ENCODE measurements at regions not wholly inside any gene's neighbourhood (a gene's known extent, or its start where the extent isn't known, plus 50 kb on each side); places are given as distances from the start of the nearest gene placed in this dataset.

- Histone ChIP-seq H3K4me1 (no peaks in the 10 kb centered on the region), H3K9me3 (no peaks in the 10 kb centered on the region), H3K36me3 (no peaks in the 10 kb centered on the region), H3K4me3 (no peak overlapping the region), H3K27ac (no peak overlapping the region), H3K27me3 (no peaks in the 10 kb centered on the region)
- no peak for TF ChIP-seq POLR2AphosphoS5 (IDR thresholded peaks at IDR 0.05)
- no peak for TF ChIP-seq CTCF (IDR thresholded peaks at IDR 0.05)
- TF ChIP-seq EP300 (IDR thresholded peaks at IDR 0.05), result no peak
- TF ChIP-seq POLR2A (IDR thresholded peaks at IDR 0.05), result no peak
- no peak for DNase-seq
- WGBS, 2 donors, result 30 to 39% methylated on average over 2 of the region's 2 CpGs
- no peak for ATAC-seq (ENCODE audit: low FRiP score in 2 of 2)
Measured at GRCh38 chr2:183533021-183533420, 408.8 kb downstream of the NUP35 start.

GRCh38 chr2:183536290-183536689 lies 412.0 kb downstream of the NUP35 start:
- Histone ChIP-seq H3K9me3 (no peaks in the 10 kb centered on the region), H3K27ac (no peak overlapping the region), H3K27me3 (no peaks in the 10 kb centered on the region), H3K36me3 (no peaks in the 10 kb centered on the region), H3K4me1 (no peaks in the 10 kb centered on the region), H3K4me3 (no peak overlapping the region)
- 64 to 77% methylated on average over 3 of the region's 3 CpGs for WGBS, 2 donors
- ATAC-seq (ENCODE audit: low FRiP score in 2 of 2), result no peak
- DNase-seq, result no peak
- TF ChIP-seq CTCF (IDR thresholded peaks at IDR 0.05) (no peak), POLR2AphosphoS5 (IDR thresholded peaks at IDR 0.05) (no peak)

GRCh38 chr2:183536714-183537113 lies 412.5 kb downstream of the NUP35 start:
- H3K36me3 ChIP-seq, result no peaks in the 10 kb centered on the region
- DNase-seq (no peak), ATAC-seq (ENCODE audit: low FRiP score in 2 of 2) (no peak)
- no peaks in the 10 kb centered on the region for H3K9me3 ChIP-seq
- TF ChIP-seq POLR2AphosphoS5 (IDR thresholded peaks at IDR 0.05), result no peak
- H3K27ac ChIP-seq, result no peak overlapping the region
- WGBS, 2 donors, result 88 to 93% methylated on average over 3 of the region's 3 CpGs
- H3K4me3 ChIP-seq, result no peak overlapping the region
- no peaks in the 10 kb centered on the region for H3K4me1 ChIP-seq
- no peaks in the 10 kb centered on the region for H3K27me3 ChIP-seq

GRCh38 chr2:183541766-183542165 lies 417.5 kb downstream of the NUP35 start:
- 76 to 88% methylated on average over 6 of the region's 6 CpGs for WGBS, 2 donors
- TF ChIP-seq POLR2A (IDR thresholded peaks at IDR 0.05), result no peak
- TF ChIP-seq CTCF (IDR thresholded peaks at IDR 0.05), result no peak
- no peak for TF ChIP-seq EP300 (IDR thresholded peaks at IDR 0.05)
- no peak for TF ChIP-seq POLR2AphosphoS5 (IDR thresholded peaks at IDR 0.05)
- no peak for DNase-seq

GRCh38 chr2:183542606-183543005 lies 418.4 kb downstream of the NUP35 start:
- Histone ChIP-seq H3K36me3 (no peaks in the 10 kb centered on the region), H3K4me3 (no peak overlapping the region), H3K27me3 (no peaks in the 10 kb centered on the region), H3K4me1 (no peaks in the 10 kb centered on the region), H3K9me3 (peaks cover 0 to 7% (median 0%) of the 10 kb centered on the region in 4 donors), H3K27ac (no peak overlapping the region)
- ATAC-seq (ENCODE audit: low FRiP score in 2 of 2) (no peak), DNase-seq (no peak)
- WGBS, 2 donors, result 71 to 85% methylated on average over 3 of the region's 3 CpGs
- no peak for TF ChIP-seq POLR2A (IDR thresholded peaks at IDR 0.05)
- no peak for TF ChIP-seq EP300 (IDR thresholded peaks at IDR 0.05)

More at GRCh38 chr2:183541766-183542165, 417.5 kb downstream of the NUP35 start:
- H3K27me3 ChIP-seq, result no peaks in the 10 kb centered on the region
- peaks cover 0 to 4% (median 0%) of the 10 kb centered on the region in 4 donors for H3K9me3 ChIP-seq
- ATAC-seq (ENCODE audit: low FRiP score in 2 of 2), result no peak
- H3K4me1 ChIP-seq, result no peaks in the 10 kb centered on the region
- no peak overlapping the region for H3K27ac ChIP-seq
- H3K36me3 ChIP-seq, result no peaks in the 10 kb centered on the region
- H3K4me3 ChIP-seq, result no peak overlapping the region

- Histone ChIP-seq H3K4me1 (no peaks in the 10 kb centered on the region), H3K27me3 (no peaks in the 10 kb centered on the region), H3K4me3 (no peak overlapping the region), H3K36me3 (no peaks in the 10 kb centered on the region), H3K27ac (no peak overlapping the region), H3K9me3 (peaks cover 0 to 7% (median 0%) of the 10 kb centered on the region in 4 donors)
- WGBS, 2 donors, result 83 to 89% methylated on average over 5 of the region's 5 CpGs
- TF ChIP-seq CTCF (IDR thresholded peaks at IDR 0.05), result no peak
- TF ChIP-seq POLR2AphosphoS5 (IDR thresholded peaks at IDR 0.05), result no peak
- no peak for TF ChIP-seq POLR2A (IDR thresholded peaks at IDR 0.05)
- no peak for TF ChIP-seq EP300 (IDR thresholded peaks at IDR 0.05)
- ATAC-seq (ENCODE audit: low FRiP score in 2 of 2) (no peak), DNase-seq (no peak)
Measured at GRCh38 chr2:183543222-183543621, 419.0 kb downstream of the NUP35 start.
